Right lobe of liver (tissue), 6 donors: ENCODE measurements at regions not wholly inside any gene's neighbourhood (a gene's known extent, or its start where the extent isn't known, plus 50 kb on each side); places are given as distances from the start of the nearest gene placed in this dataset.
A peak's percentile ranks its signal among the peaks of the same experiment; 100 is the strongest.

Source experiments
- ATAC-seq, 4 donors: fragments of 200-7000 bp; cut with Tn5 transposase; one replicate each; pipeline ENCODE4 v1.9.1; 2020; ENCODE audit warnings: mild to moderate bottlenecking in 4 of 4, moderate library complexity in 4 of 4
- DNase-seq, 3 donors: peaks; one replicate each; pipeline ENCODE4 v3.0.0-alpha.2; 2020
- H3K27ac ChIP-seq, 3 donors: fragments of 200-600 bp; one replicate each; pipeline ENCODE4 v1.8.0; 2022
- H3K27me3 ChIP-seq, 2 donors: fragments of 200-600 bp; one replicate each; pipeline ENCODE4 v1.8.0; 2022
- H3K36me3 ChIP-seq, 4 donors: fragments of 200-600 bp; sonication (generic) in 1 of 4; one replicate each; pipeline versions ENCODE4 v1.5.1 to v1.8.0; 2017 to 2022; ENCODE audit warnings: control low read depth in 1 of 4
- H3K4me1 ChIP-seq, 4 donors: fragments of 200-600 bp; sonication (generic) in 1 of 4; one replicate each; pipeline versions ENCODE4 v1.5.1 to v1.8.0; 2017 to 2022; ENCODE audit warnings: control low read depth in 1 of 4
- H3K4me3 ChIP-seq, 3 donors: fragments of 200-600 bp; one replicate each; pipeline ENCODE4 v1.8.0; 2022
- H3K9me3 ChIP-seq, 4 donors: fragments of 200-600 bp; sonication (generic) in 1 of 4; one replicate each; pipeline versions ENCODE4 v1.5.1 to v1.8.0; 2017 to 2022; ENCODE audit warnings: control low read depth in 1 of 4
- CTCF ChIP-seq, 4 donors: fragments of 200-600 bp in 3 of 4; fragments of 450-650 bp in 1 of 4; IDR thresholded peaks; one replicate each; pipeline versions ENCODE4 v1.5.1 to v1.8.0; 2016 to 2022; ENCODE audit warnings: antibody characterized with exemption in 4 of 4, mild to moderate bottlenecking in 2 of 4
- POLR2A ChIP-seq: fragments of 450-650 bp; IDR thresholded peaks from one replicate; pipeline ENCODE4 v1.6.1; 2017; ENCODE audit warnings: antibody characterized with exemption, mild to moderate bottlenecking
- WGBS: methylation state at CpG from one replicate; pipeline ENCODE4 v1.1.6; 2018; ENCODE audit warnings: low coverage, low lambda C conversion rate; ENCODE audit not compliant: insufficient coverage; ENCODE audit errors: missing lambda C conversion rate; 5-methylcytosine and 5-hydroxymethylcytosine counted together
- intact Hi-C, 2 donors: fragments of 100-400 bp; cut with DNase I; formaldehyde crosslinking; loops; one replicate each; pipeline versions ENCODE4 v1.11.2 to v1.14.1; 2022
- donor health status: DM: no; HTN: yes; CAD: no.
- donor health status: DM: no; HTN: no; CAD: no.
- donor health status: DM: no; HTN: no; CAD: no.
- donor health status: DM: no; HTN: yes; CAD: no.
- donor health status: DM: no; HTN: yes; CAD: no.

GRCh38 chr12:107386569-107386968 is 293.2 kb upstream of the CRY1 start:
- no peak overlapping the region for H3K4me3 ChIP-seq
- ATAC-seq = no peak
- H3K27ac ChIP-seq = no peak overlapping the region
- no peak for DNase-seq
- H3K27me3 ChIP-seq = no peaks in the 10 kb centered on the region
- TF ChIP-seq POLR2A = no peak
- TF ChIP-seq CTCF (IDR thresholded peaks at IDR 0.05) = no peak
- H3K36me3 ChIP-seq = no peaks in the 10 kb centered on the region
- H3K4me1 ChIP-seq = no peaks in the 10 kb centered on the region
- intact Hi-C loops = no loop called here
- 92% methylated on average over 4 of the region's 4 CpGs for WGBS
- no peaks in the 10 kb centered on the region for H3K9me3 ChIP-seq

GRCh38 chr12:107388263-107388662 is 294.9 kb upstream of the CRY1 start:
- no peak overlapping the region for H3K4me3 ChIP-seq
- H3K27me3 ChIP-seq = no peaks in the 10 kb centered on the region
- intact Hi-C loops = no loop called here
- no peak overlapping the region for H3K27ac ChIP-seq
- WGBS = 73% methylated on average over 1 of the region's 1 CpG
- H3K4me1 ChIP-seq = no peaks in the 10 kb centered on the region
- no peak for DNase-seq
- TF ChIP-seq CTCF (IDR thresholded peaks at IDR 0.05) (no peak), POLR2A (no peak)
- H3K36me3 ChIP-seq = no peaks in the 10 kb centered on the region
- H3K9me3 ChIP-seq = no peaks in the 10 kb centered on the region
- ATAC-seq = no peak

GRCh38 chr12:107390414-107390813 is 295.2 kb upstream of the PWP1 start:
- TF ChIP-seq POLR2A (no peak), CTCF (IDR thresholded peaks at IDR 0.05) (no peak)
- Histone ChIP-seq H3K27me3 (no peaks in the 10 kb centered on the region), H3K9me3 (no peaks in the 10 kb centered on the region), H3K27ac (no peak overlapping the region), H3K36me3 (no peaks in the 10 kb centered on the region), H3K4me3 (no peak overlapping the region), H3K4me1 (no peaks in the 10 kb centered on the region)
- WGBS = 31% methylated on average over 2 of the region's 2 CpGs
- intact Hi-C loops = loop anchor here in 1 of 2 donors (10.0 kb wide), 1 partner anchor 256 kb away; no protein-coding TSS in a partner anchor
- ATAC-seq = no peak
- DNase-seq = no peak

- 100% methylated on average over 3 of the region's 10 CpGs for WGBS
- intact Hi-C loops = loop anchor here in 1 of 2 donors (10.0 kb wide), 1 partner anchor 258 kb away; no protein-coding TSS in a partner anchor
- DNase-seq (no peak), ATAC-seq (peak in 1 of 4 donors; percentile 28)
- H3K9me3 ChIP-seq = no peaks in the 10 kb centered on the region
- H3K27me3 ChIP-seq = no peaks in the 10 kb centered on the region
- no peak overlapping the region for H3K4me3 ChIP-seq
- H3K27ac ChIP-seq = no peak overlapping the region
- TF ChIP-seq CTCF (IDR thresholded peaks at IDR 0.05) (no peak), POLR2A (no peak)
- H3K4me1 ChIP-seq = no peaks in the 10 kb centered on the region
- no peaks in the 10 kb centered on the region for H3K36me3 ChIP-seq
These were observed 292.4 kb upstream of the PWP1 start for GRCh38 chr12:107393043-107393717.
